ENCODE measurements at regions not wholly inside any gene's neighbourhood (a gene's known extent, or its start where the extent isn't known, plus 50 kb on each side); places are given as distances from the start of the nearest gene placed in this dataset.
"Not testable (repeated sequence)": the region's sequence is repeated elsewhere in the genome, so short reads cannot be mapped to it uniquely, and the experiment has no call there.

DNA sequence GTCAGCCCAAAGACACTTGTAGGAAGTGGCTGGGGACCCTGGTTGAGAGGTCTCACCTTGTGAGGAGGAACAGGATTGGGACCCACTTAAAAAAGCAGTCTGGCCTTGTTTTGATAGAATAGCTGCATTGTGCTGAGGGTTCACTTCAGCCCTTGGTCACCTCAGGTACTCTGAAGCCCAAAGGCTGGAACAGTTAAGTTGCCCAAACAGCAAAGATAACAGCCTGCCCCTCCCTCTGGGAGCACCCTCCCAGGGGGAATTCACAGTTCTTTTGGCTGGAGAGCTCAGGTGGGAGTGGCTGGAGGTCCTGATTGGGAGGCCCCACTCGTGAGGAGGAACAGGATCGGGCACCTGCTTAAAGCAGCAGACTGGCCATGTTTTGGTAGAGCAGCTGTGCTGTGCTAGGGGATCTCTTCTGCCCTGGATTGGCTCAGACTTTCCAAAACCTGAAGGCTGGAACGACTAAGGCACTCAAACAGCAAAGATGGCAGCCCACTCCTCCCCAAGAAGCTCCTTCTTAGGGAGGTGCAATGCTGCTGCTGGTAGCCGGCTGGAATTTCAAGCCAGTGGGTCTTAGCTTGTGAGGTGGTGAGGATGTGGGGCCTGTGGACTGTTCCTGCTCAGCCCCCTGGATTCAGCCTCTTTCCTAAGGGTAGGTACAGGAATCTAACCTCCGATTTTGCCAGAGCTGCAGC lies 143.8 kb upstream of the SLC38A2 start:
- no peaks in the 10 kb centered on the region for H3K4me1 ChIP-seq
- ATAC-seq (no peak), DNase-seq (no peak)
- H3K4me3 ChIP-seq: no peak overlapping the region
- H3K9me3 ChIP-seq: no peaks in the 10 kb centered on the region
- intact Hi-C loops (cut with DNase I): no loop called here
- TF ChIP-seq POLR2A (IDR thresholded peaks at IDR 0.05) (no peak), CTCF (IDR thresholded peaks at IDR 0.05) (no peak)
- H3K27me3 ChIP-seq: no peaks in the 10 kb centered on the region
- no peak overlapping the region for H3K27ac ChIP-seq
- WGBS (ENCODE audit: insufficient coverage, low coverage, low lambda C conversion rate, missing lambda C conversion rate): no CpG with 5 or more reads among the region's 5 CpGs
- no peaks in the 10 kb centered on the region for H3K36me3 ChIP-seq

DNA sequence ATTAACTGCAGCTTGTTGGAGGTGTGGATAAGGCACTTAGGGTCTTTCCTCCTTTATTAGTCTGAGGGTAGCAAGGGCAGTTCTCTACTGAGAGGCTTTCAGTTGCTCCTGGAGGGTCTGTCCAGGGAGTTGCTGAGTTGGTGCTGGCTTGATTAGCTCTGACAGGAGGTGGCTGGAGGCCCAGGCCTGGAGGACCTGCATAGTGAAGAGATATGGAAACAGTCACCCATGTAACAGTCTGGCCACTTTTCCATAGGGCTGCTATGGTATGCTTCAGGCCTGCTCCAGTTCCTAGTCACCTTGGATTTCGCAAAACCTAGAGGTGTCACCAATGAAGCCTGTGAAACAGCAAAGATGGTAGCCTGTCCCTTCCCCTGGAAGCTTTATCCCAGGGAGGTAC lies 143.3 kb upstream of the SLC38A2 start:
- no peak for DNase-seq
- no peak overlapping the region for H3K27ac ChIP-seq
- H3K4me3 ChIP-seq: no peak overlapping the region
- no peaks in the 10 kb centered on the region for H3K9me3 ChIP-seq
- TF ChIP-seq CTCF (IDR thresholded peaks at IDR 0.05) (no peak), POLR2A (IDR thresholded peaks at IDR 0.05) (no peak)
- no peaks in the 10 kb centered on the region for H3K4me1 ChIP-seq
- no peaks in the 10 kb centered on the region for H3K36me3 ChIP-seq
- 100% methylated on average over 1 of the region's 1 CpG for WGBS (ENCODE audit: insufficient coverage, low coverage, low lambda C conversion rate, missing lambda C conversion rate)
- no peaks in the 10 kb centered on the region for H3K27me3 ChIP-seq
- no peak for ATAC-seq
- intact Hi-C loops (cut with DNase I): no loop called here

DNA sequence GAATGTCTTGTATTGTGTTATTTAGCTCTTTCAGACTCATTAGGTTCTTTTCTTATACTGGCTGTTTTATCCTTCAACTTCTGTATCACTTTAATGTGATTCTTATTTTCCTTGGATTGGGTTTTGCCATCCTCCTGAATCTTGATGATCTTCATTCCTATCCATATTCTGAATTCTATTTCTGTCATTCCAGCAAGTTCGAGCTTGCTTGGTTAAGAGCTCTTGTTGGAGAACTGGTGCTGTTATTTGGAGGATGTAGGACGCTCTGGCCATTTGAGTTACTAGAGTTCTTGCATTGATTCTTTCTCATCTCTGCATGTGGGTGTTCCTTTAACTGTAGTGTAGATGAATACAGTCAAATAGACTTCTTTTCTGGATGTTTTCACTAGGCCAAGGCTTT lies 142.3 kb upstream of the SLC38A2 start:
- Histone ChIP-seq H3K4me3 (no peak overlapping the region), H3K27me3 (no peaks in the 10 kb centered on the region), H3K9me3 (no peaks in the 10 kb centered on the region), H3K36me3 (no peaks in the 10 kb centered on the region), H3K4me1 (no peaks in the 10 kb centered on the region), H3K27ac (no peak overlapping the region)
- 94% methylated on average over 2 of the region's 2 CpGs for WGBS (ENCODE audit: insufficient coverage, low coverage, low lambda C conversion rate, missing lambda C conversion rate)
- DNase-seq (no peak), ATAC-seq (no peak)
- intact Hi-C loops (cut with DNase I): no loop called here
- no peak for TF ChIP-seq POLR2A (IDR thresholded peaks at IDR 0.05)
- TF ChIP-seq CTCF (IDR thresholded peaks at IDR 0.05): no peak

- intact Hi-C loops (cut with DNase I); H3K4me3 ChIP-seq; DNase-seq; ATAC-seq; H3K4me1 ChIP-seq; H3K27ac ChIP-seq; H3K27me3 ChIP-seq; H3K36me3 ChIP-seq; H3K9me3 ChIP-seq: not testable (repeated sequence)
These were observed 137.7 kb upstream of the SLC38A2 start for GRCh38 chr12:46510257-46510656.

- ATAC-seq (no peak), DNase-seq (no peak)
- Histone ChIP-seq H3K36me3 (no peaks in the 10 kb centered on the region), H3K4me1 (no peaks in the 10 kb centered on the region), H3K27ac (no peak overlapping the region), H3K27me3 (no peaks in the 10 kb centered on the region), H3K9me3 (no peaks in the 10 kb centered on the region), H3K4me3 (no peak overlapping the region)
- WGBS (ENCODE audit: insufficient coverage, low coverage, low lambda C conversion rate, missing lambda C conversion rate): 69% methylated on average over 1 of the region's 1 CpG
- TF ChIP-seq CTCF (IDR thresholded peaks at IDR 0.05): no peak
- TF ChIP-seq POLR2A (IDR thresholded peaks at IDR 0.05): no peak
- intact Hi-C loops (cut with DNase I): no loop called here
These were observed 136.6 kb upstream of the SLC38A2 start for GRCh38 chr12:46509135-46509534.

Measured in right lobe of liver (tissue), 6 donors.